Ascending aorta (tissue), 2 donors: ENCODE measurements at regions not wholly inside any gene's neighbourhood (a gene's known extent, or its start where the extent isn't known, plus 50 kb on each side); places are given as distances from the start of the nearest gene placed in this dataset.

Experiments used
- DNase-seq, 2 donors: peaks; one replicate each; pipeline ENCODE4 v3.0.0-alpha.2; 2019; ENCODE audit warnings: low spot score in 2 of 2
- H3K27ac ChIP-seq, 2 donors: fragments of 200-600 bp; sonication (generic); one replicate each; pipeline ENCODE4 v1.5.1; 2016 to 2017; ENCODE audit warnings: mild to moderate bottlenecking in 1 of 2
- H3K27me3 ChIP-seq: fragments of 200-600 bp; sonication (generic); one replicate; pipeline ENCODE4 v1.5.1; 2017
- H3K36me3 ChIP-seq, 2 donors: fragments of 200-600 bp; sonication (generic); one replicate each; pipeline ENCODE4 v1.5.1; 2016
- H3K4me1 ChIP-seq, 2 donors: fragments of 200-600 bp; sonication (generic); one replicate each; pipeline ENCODE4 v1.5.1; 2016 to 2017; ENCODE audit warnings: mild to moderate bottlenecking in 1 of 2
- H3K4me3 ChIP-seq, 2 donors: fragments of 200-600 bp; sonication (generic); one replicate each; pipeline ENCODE4 v1.5.1; 2016 to 2017; ENCODE audit warnings: mild to moderate bottlenecking in 1 of 2
- H3K9me3 ChIP-seq, 2 donors: fragments of 200-600 bp; sonication (generic); one replicate each; pipeline ENCODE4 v1.5.1; 2016
- intact Hi-C: fragments of 100-400 bp; cut with DNase I; formaldehyde crosslinking; loops from one replicate; pipeline ENCODE4 v1.15.1; 2023
- TF ChIP-seq, protein P1 (sequence below), 3 experiments: fragments of 200-600 bp in 2 of 3; fragments of 450-650 bp in 1 of 3; sonication (generic) in 2 of 3; IDR thresholded peaks; one replicate each; pipeline ENCODE4 v1.5.1; 2016 to 2019; ENCODE audit warnings: antibody characterized with exemption in 3 of 3, mild to moderate bottlenecking in 1 of 3, moderate library complexity in 1 of 3

GRCh38 chr5:26757941-26758340 lies 280.4 kb downstream of the CDH9 start:
- Histone ChIP-seq H3K4me1 (no peaks in the 10 kb centered on the region), H3K36me3 (no peaks in the 10 kb centered on the region), H3K27ac (no peak overlapping the region), H3K4me3 (no peak overlapping the region), H3K27me3 (no peaks in the 10 kb centered on the region), H3K9me3 (no peaks in the 10 kb centered on the region)
- intact Hi-C loops: no loop called here
- DNase-seq: no peak
- TF ChIP-seq, protein P1, sequence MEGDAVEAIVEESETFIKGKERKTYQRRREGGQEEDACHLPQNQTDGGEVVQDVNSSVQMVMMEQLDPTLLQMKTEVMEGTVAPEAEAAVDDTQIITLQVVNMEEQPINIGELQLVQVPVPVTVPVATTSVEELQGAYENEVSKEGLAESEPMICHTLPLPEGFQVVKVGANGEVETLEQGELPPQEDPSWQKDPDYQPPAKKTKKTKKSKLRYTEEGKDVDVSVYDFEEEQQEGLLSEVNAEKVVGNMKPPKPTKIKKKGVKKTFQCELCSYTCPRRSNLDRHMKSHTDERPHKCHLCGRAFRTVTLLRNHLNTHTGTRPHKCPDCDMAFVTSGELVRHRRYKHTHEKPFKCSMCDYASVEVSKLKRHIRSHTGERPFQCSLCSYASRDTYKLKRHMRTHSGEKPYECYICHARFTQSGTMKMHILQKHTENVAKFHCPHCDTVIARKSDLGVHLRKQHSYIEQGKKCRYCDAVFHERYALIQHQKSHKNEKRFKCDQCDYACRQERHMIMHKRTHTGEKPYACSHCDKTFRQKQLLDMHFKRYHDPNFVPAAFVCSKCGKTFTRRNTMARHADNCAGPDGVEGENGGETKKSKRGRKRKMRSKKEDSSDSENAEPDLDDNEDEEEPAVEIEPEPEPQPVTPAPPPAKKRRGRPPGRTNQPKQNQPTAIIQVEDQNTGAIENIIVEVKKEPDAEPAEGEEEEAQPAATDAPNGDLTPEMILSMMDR (IDR thresholded peaks at IDR 0.05): no peak

- TF ChIP-seq, protein P1 (IDR thresholded peaks at IDR 0.05): no peak
- Histone ChIP-seq H3K4me3 (no peak overlapping the region), H3K36me3 (no peaks in the 10 kb centered on the region), H3K27ac (no peak overlapping the region), H3K27me3 (no peaks in the 10 kb centered on the region), H3K4me1 (no peaks in the 10 kb centered on the region), H3K9me3 (no peaks in the 10 kb centered on the region)
- intact Hi-C loops: no loop called here
- DNase-seq: no peak
Measured at GRCh38 chr5:26749829-26750228, 288.6 kb downstream of the CDH9 start.

- Histone ChIP-seq H3K27ac (no peak overlapping the region), H3K4me1 (no peaks in the 10 kb centered on the region), H3K27me3 (no peaks in the 10 kb centered on the region), H3K36me3 (no peaks in the 10 kb centered on the region), H3K4me3 (no peak overlapping the region), H3K9me3 (no peaks in the 10 kb centered on the region)
- intact Hi-C loops: no loop called here
- TF ChIP-seq, protein P1 (IDR thresholded peaks at IDR 0.05): no peak
- no peak for DNase-seq
Measured at GRCh38 chr5:26740182-26740581, 298.2 kb downstream of the CDH9 start.

DNA sequence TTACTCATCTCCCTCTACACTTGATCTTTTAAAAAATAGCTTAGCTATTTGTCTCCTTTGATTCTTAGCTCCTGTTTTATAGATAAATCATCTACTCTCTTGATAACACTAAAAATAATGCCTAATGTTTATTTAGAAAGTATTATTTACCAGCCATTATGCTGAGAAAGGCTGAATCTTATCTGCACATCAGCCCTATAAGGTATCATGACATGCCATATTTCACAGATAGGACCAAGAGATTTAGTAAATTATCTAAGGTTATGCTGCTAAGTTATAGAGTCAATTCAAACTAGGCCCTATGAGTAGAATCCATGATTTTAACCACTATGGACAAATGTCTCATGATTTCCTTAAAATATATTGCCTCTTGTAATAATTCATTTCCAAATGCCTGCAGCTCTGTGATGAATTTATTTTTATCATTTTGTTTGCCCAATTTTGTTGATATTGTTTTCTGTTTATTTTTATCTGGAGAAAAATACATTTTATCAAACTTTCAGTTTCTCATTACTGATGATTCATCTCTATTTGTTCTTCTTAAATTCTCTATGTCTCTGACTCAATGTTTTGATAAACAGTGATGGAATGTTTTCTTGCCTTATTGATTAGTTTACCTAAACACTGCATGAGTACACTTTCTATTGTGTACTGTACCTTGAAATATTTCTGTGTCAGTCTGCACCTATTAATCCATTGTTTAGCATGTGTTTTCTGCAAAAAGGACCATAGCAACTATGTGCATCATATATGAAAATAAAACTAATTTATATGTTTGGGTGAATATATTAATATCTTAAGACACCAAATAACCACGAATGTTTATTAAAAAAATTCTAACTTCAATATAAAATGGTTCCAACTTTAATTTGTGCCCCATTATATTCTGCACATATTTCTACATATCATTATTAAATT lies 300.8 kb downstream of the CDH9 start:
- no peak overlapping the region for H3K4me3 ChIP-seq
- no peak for DNase-seq
- H3K9me3 ChIP-seq: no peaks in the 10 kb centered on the region
- no peaks in the 10 kb centered on the region for H3K27me3 ChIP-seq
- intact Hi-C loops: no loop called here
- H3K27ac ChIP-seq: no peak overlapping the region
- H3K4me1 ChIP-seq: no peaks in the 10 kb centered on the region
- no peaks in the 10 kb centered on the region for H3K36me3 ChIP-seq
- TF ChIP-seq, protein P1 (IDR thresholded peaks at IDR 0.05): no peak

DNA sequence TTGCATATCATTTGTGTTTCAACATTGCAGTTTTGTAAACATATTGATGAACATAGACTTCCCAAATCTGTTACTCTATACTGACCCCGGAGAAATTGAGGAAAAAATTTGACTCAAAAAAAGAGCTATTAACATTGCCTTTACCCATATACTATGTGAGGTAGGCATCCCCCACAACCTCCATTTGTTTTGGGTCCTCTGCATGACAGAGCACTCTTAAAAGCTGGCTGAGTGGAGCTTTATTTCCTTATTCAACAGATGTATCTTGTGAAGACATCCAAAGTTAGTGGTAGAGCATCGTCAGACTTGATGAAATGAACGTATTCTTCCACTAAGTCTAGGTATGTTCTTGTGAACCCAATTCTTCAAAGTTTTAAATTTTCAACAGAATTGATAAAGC lies 310.5 kb downstream of the CDH9 start:
- TF ChIP-seq, protein P1 (IDR thresholded peaks at IDR 0.05): no peak
- Histone ChIP-seq H3K9me3 (no peaks in the 10 kb centered on the region), H3K36me3 (no peaks in the 10 kb centered on the region), H3K27me3 (no peaks in the 10 kb centered on the region), H3K27ac (no peak overlapping the region), H3K4me3 (no peak overlapping the region), H3K4me1 (no peaks in the 10 kb centered on the region)
- intact Hi-C loops: no loop called here
- DNase-seq: no peak
